IMR-90 (cell line): ENCODE measurements at regions not wholly inside any gene's neighbourhood (a gene's known extent, or its start where the extent isn't known, plus 50 kb on each side); places are given as distances from the start of the nearest gene placed in this dataset.

ENCODE experiments used
- ATAC-seq: fragments of 200-7000 bp; cut with Tn5 transposase; 2 replicates; pipeline ENCODE4 v1.9.1; 2020; ENCODE audit warnings: low read depth, mild to moderate bottlenecking, moderate library complexity
- BruUV-seq: library from RNA; stranded (reverse); fragments of 400-500 nt; replicated peaks from 2 replicates; lab custom pipeline; 2021; lab: Mats Ljungman, UMichigan
- CTCF ChIA-PET: fragments of 300-600 bp; formaldehyde crosslinking; extraction: SDS; loops from one replicate; lab custom pipeline; 2021; ENCODE audit warnings: antibody characterized with exemption; lab: Yijun Ruan, JAX
- POLR2A ChIA-PET: fragments of 300-600 bp; sonication (Branson Sonifier 250); formaldehyde crosslinking; loops from one replicate; lab custom pipeline; 2022; ENCODE audit warnings: antibody characterized with exemption; ENCODE audit not compliant: unreplicated experiment; lab: Charles Lee
- DNase-seq: peaks from one replicate; pipeline ENCODE4 v3.0.0; 2013
- H2AFZ ChIP-seq: replicated peaks from 2 replicates; pipeline ENCODE3; 2013; ENCODE audit warnings: low read length, mild to moderate bottlenecking; ENCODE audit not compliant: poor library complexity
- H2AK5ac ChIP-seq: 2 replicates; pipeline ENCODE4 v1.6.1; 2013; ENCODE audit warnings: low read depth, low read length, inconsistent platforms
- H2AK9ac ChIP-seq: replicated peaks from 2 replicates; pipeline ENCODE3; 2013; ENCODE audit warnings: mild to moderate bottlenecking, low read depth, low read length, moderate library complexity; ENCODE audit not compliant: poor library complexity
- H2BK120ac ChIP-seq: 2 replicates; pipeline ENCODE4 v1.6.1; 2013; ENCODE audit warnings: low read depth, low read length, inconsistent platforms
- H2BK15ac ChIP-seq: 3 replicates; pipeline ENCODE4 v1.6.1; 2013; ENCODE audit warnings: low read depth, low read length, inconsistent platforms
- H2BK20ac ChIP-seq: 2 replicates; pipeline ENCODE4 v1.6.1; 2013; ENCODE audit warnings: low read depth, mild to moderate bottlenecking, inconsistent platforms, low read length, moderate library complexity
- H2BK5ac ChIP-seq: 2 replicates; pipeline ENCODE4 v1.6.1; 2013; ENCODE audit warnings: mild to moderate bottlenecking, low read depth, low read length, inconsistent platforms; ENCODE audit not compliant: poor library complexity, severe bottlenecking
- H3K14ac ChIP-seq: replicated peaks from 2 replicates; pipeline ENCODE4 v1.6.1; 2013; ENCODE audit warnings: low read depth, low read length, inconsistent platforms
- H3K18ac ChIP-seq: 2 replicates; pipeline ENCODE4 v1.6.1; 2013; ENCODE audit warnings: low read depth, low read length, control low read depth
- H3K23ac ChIP-seq: 2 replicates; pipeline ENCODE4 v1.6.1; 2013; ENCODE audit warnings: low read depth, low read length, inconsistent platforms
- H3K27ac ChIP-seq: 2 replicates; pipeline ENCODE4 v1.5.1; 2013; ENCODE audit warnings: mild to moderate bottlenecking, control low read depth, low read length; ENCODE audit not compliant: insufficient read depth
- H3K27me3 ChIP-seq: 2 replicates; pipeline ENCODE4 v1.6.1; 2013; ENCODE audit warnings: low read length; ENCODE audit not compliant: control insufficient read depth, insufficient read depth
- H3K36me3 ChIP-seq: 2 replicates; pipeline ENCODE4 v1.6.1; 2013; ENCODE audit warnings: low read length, mixed read lengths; ENCODE audit not compliant: control insufficient read depth, insufficient read depth
- H3K4ac ChIP-seq: 2 replicates; pipeline ENCODE4 v1.6.1; 2013; ENCODE audit warnings: low read depth, low read length, inconsistent platforms
- H3K4me1 ChIP-seq: 2 replicates; pipeline ENCODE4 v1.6.1; 2013; ENCODE audit warnings: low read length, mixed read lengths; ENCODE audit not compliant: control insufficient read depth, insufficient read depth
- H3K4me2 ChIP-seq: 2 replicates; pipeline ENCODE4 v1.6.1; 2013; ENCODE audit warnings: low read depth, mild to moderate bottlenecking, control low read depth, low read length, moderate library complexity
- H3K4me3 ChIP-seq: 2 replicates; pipeline ENCODE4 v1.5.1; 2013; ENCODE audit warnings: low read depth, mild to moderate bottlenecking, control low read depth, low read length, moderate library complexity; ENCODE audit not compliant: insufficient read depth
- H3K56ac ChIP-seq: 2 replicates; pipeline ENCODE4 v1.6.1; 2013; ENCODE audit warnings: low read length, inconsistent platforms; ENCODE audit not compliant: insufficient read depth; ENCODE audit errors: extremely low read depth
- H3K79me1 ChIP-seq, 2 experiments: 2 replicates each; pipeline ENCODE4 v1.6.1; 2013; ENCODE audit warnings: low read length in 2 of 2, inconsistent platforms in 1 of 2, low read depth in 1 of 2
- H3K9ac ChIP-seq: 2 replicates; pipeline ENCODE4 v1.6.1; 2013; ENCODE audit warnings: low read depth, low read length, control low read depth
- H3K9me1 ChIP-seq: 2 replicates; pipeline ENCODE4 v1.6.1; 2013; ENCODE audit warnings: low read length, inconsistent platforms; ENCODE audit not compliant: insufficient read depth
- H3K9me3 ChIP-seq: 2 replicates; pipeline ENCODE4 v1.6.1; 2013; ENCODE audit warnings: low read length; ENCODE audit not compliant: control insufficient read depth, insufficient read depth
- H4K20me1 ChIP-seq: 2 replicates; pipeline ENCODE4 v1.6.1; 2013; ENCODE audit warnings: low read length, inconsistent platforms; ENCODE audit not compliant: insufficient read depth
- H4K5ac ChIP-seq: 2 replicates; pipeline ENCODE4 v1.6.1; 2013; ENCODE audit warnings: mild to moderate bottlenecking, low read depth, low read length, control low read depth
- H4K8ac ChIP-seq, 2 experiments: 2 replicates each; pipeline ENCODE4 v1.6.1; 2013; ENCODE audit warnings: low read depth in 2 of 2, low read length in 2 of 2, control low read depth in 1 of 2, inconsistent platforms in 1 of 2
- H4K91ac ChIP-seq: 2 replicates; pipeline ENCODE4 v1.6.1; 2013; ENCODE audit warnings: low read depth, low read length, inconsistent platforms; ENCODE audit not compliant: insufficient read depth
- BHLHE40 ChIP-seq: fragments of 150-350 bp; IDR thresholded peaks from 2 replicates; pipeline ENCODE4 v1.6.1; 2016; ENCODE audit warnings: mild to moderate bottlenecking, low read depth, low read length
- CEBPB ChIP-seq: IDR thresholded peaks from 2 replicates; pipeline ENCODE4 v1.6.1; 2012; ENCODE audit warnings: low read depth, low read length, improper control_type of control experiment
- CTCF ChIP-seq: conservative IDR thresholded peaks from 2 replicates; pipeline ENCODE4 v1.5.1; 2012; ENCODE audit warnings: mild to moderate bottlenecking, low read depth, low read length, improper control_type of control experiment
- ELK1 ChIP-seq: fragments of 150-350 bp; IDR thresholded peaks from 2 replicates; pipeline ENCODE4 v1.6.1; 2016; ENCODE audit warnings: low read depth, mild to moderate bottlenecking, low read length, moderate library complexity, borderline replicate concordance
- MAZ ChIP-seq: IDR thresholded peaks from 2 replicates; pipeline ENCODE4 v1.6.1; 2012; ENCODE audit warnings: low read depth, mild to moderate bottlenecking, low read length, improper control_type of control experiment, moderate library complexity, borderline replicate concordance
- MXI1 ChIP-seq: IDR thresholded peaks from 2 replicates; pipeline ENCODE4 v1.6.1; 2012; ENCODE audit warnings: low read depth, mild to moderate bottlenecking, low read length, moderate library complexity, borderline replicate concordance
- NFE2L2 ChIP-seq: fragments of 150-350 bp; IDR thresholded peaks from 2 replicates; pipeline ENCODE4 v1.6.1; 2016; ENCODE audit warnings: low read depth, mild to moderate bottlenecking, low read length
- POLR2A ChIP-seq: IDR thresholded peaks from 2 replicates; pipeline ENCODE4 v1.6.1; 2012; ENCODE audit warnings: mild to moderate bottlenecking, low read depth, low read length
- RAD21 ChIP-seq: IDR thresholded peaks from 2 replicates; pipeline ENCODE4 v1.6.1; 2012; ENCODE audit warnings: low read length, improper control_type of control experiment
- RFX5 ChIP-seq: IDR thresholded peaks from 2 replicates; pipeline ENCODE4 v1.8.0; 2012; ENCODE audit warnings: low read depth, mild to moderate bottlenecking, low read length, moderate library complexity
- SMC3 ChIP-seq: fragments of 150-350 bp; IDR thresholded peaks from 2 replicates; pipeline ENCODE4 v1.6.1; 2016; ENCODE audit warnings: low read depth, mild to moderate bottlenecking, antibody characterized with exemption, low read length, moderate library complexity
- USF2 ChIP-seq: fragments of 150-350 bp; IDR thresholded peaks from 2 replicates; pipeline ENCODE4 v1.6.1; 2017; ENCODE audit warnings: mild to moderate bottlenecking, antibody characterized with exemption, low read length, low read depth
- WGBS, 2 experiments: methylation state at CpG; one replicate each; pipeline versions ENCODE4 v1.1.5 to v1.1.7; 2013; ENCODE audit warnings: missing lambda C conversion rate in 2 of 2; ENCODE audit not compliant: insufficient read length in 1 of 2; ENCODE audit errors: extremely low coverage in 2 of 2; 5-methylcytosine and 5-hydroxymethylcytosine counted together
- dilution Hi-C: fragments of 300-500 bp; cut with HindIII; formaldehyde crosslinking; loops from one replicate; pipeline ENCODE4 v1.14.3; 2018; ENCODE audit warnings: low sequenced_read_pairs; ENCODE audit not compliant: unreplicated experiment
- in situ Hi-C: fragments of 300-500 bp; cut with MboI; formaldehyde crosslinking; loops from 3 replicates; pipeline ENCODE4 v1.14.3; 2019; ENCODE audit warnings: low sequenced_read_pairs, inconsistent platforms, mixed read lengths
- intact Hi-C: fragments of 100-400 bp; cut with micrococcal nuclease; formaldehyde crosslinking; loops from 2 replicates; pipeline ENCODE4 v1.10.0; 2022

GRCh38 chr3:89803711-89804110 lies 696.3 kb downstream of the EPHA3 start:
- Histone ChIP-seq H3K9ac (no peak overlapping the region), H3K27me3 (no peaks in the 10 kb centered on the region), H4K8ac (no peak overlapping the region), H2BK5ac (no peak overlapping the region), H2AK9ac (no peak overlapping the region), H3K4me1 (no peaks in the 10 kb centered on the region), H3K23ac (no peak overlapping the region), H2AFZ (no peak overlapping the region), H2AK5ac (no peak overlapping the region), H3K9me1 (no peaks in the 10 kb centered on the region), H3K9me3 (no peaks in the 10 kb centered on the region; the same call in 1 of the 2 replicates), H4K20me1 (no peaks in the 10 kb centered on the region), H3K4ac (no peak overlapping the region), H3K14ac (no peak overlapping the region), H3K27ac (no peak overlapping the region), H3K4me2 (no peak overlapping the region), H2BK15ac (no peak overlapping the region), H3K56ac (no peak overlapping the region), H4K5ac (no peak overlapping the region), H4K91ac (no peak overlapping the region), H3K79me1 (no peaks in the 10 kb centered on the region), H3K36me3 (no peaks in the 10 kb centered on the region), H2BK120ac (no peak overlapping the region), H2BK20ac (no peak overlapping the region), H3K18ac (no peak overlapping the region), H3K4me3 (no peak overlapping the region)
- dilution Hi-C loops (no loop called here), intact Hi-C loops (no loop called here), in situ Hi-C loops (no loop called here)
- TF ChIP-seq RFX5, result no peak
- no peak for TF ChIP-seq CEBPB
- no peak for TF ChIP-seq ELK1
- no peak for TF ChIP-seq MAZ
- TF ChIP-seq NFE2L2, result no peak
- no peak for TF ChIP-seq MXI1
- no peak for TF ChIP-seq CTCF
- no peak for TF ChIP-seq RAD21
- TF ChIP-seq POLR2A, result no peak
- TF ChIP-seq BHLHE40, result no peak
- no peak for TF ChIP-seq USF2
- no peak for TF ChIP-seq SMC3
- ChIA-PET POLR2A (no interaction called here), CTCF (no interaction called here)
- WGBS, 2 experiments, result no CpG with 5 or more reads among the region's 3 CpGs
- BruUV-seq, result no TSS peak
- ATAC-seq, result no peak
- no peak for DNase-seq
